ENCODE measurements at regions not wholly inside any gene's neighbourhood (a gene's known extent, or its start where the extent isn't known, plus 50 kb on each side); places are given as distances from the start of the nearest gene placed in this dataset.
"Not testable (repeated sequence)": the region's sequence is repeated elsewhere in the genome, so short reads cannot be mapped to it uniquely, and the experiment has no call there.

GRCh38 chr9:97773723-97774122 lies 76.6 kb upstream of the XPA start:
- DNase-seq, result no peak

DNA sequence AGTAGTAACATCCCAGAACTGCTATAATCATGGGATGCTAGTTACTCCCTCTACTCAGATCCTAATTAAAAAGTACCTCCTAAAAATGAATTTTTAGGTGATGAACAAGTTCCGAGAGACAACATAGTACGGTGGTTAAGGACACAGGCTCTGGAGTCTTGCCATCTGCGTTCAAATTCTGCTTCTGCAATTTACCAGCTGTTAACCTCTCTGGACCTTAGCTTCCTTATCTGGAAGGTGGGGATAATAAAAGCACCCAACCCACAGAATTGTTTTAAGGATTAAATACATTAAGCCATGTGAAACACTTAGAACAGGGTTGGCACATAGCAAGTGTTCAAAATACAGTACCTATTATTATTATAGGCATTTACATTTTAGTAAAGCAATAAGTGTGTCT lies 77.5 kb upstream of the XPA start:
- no peak for DNase-seq

- not testable (repeated sequence) for DNase-seq
These were observed 74.3 kb upstream of the FOXE1 start for GRCh38 chr9:97778740-97779139.

DNA sequence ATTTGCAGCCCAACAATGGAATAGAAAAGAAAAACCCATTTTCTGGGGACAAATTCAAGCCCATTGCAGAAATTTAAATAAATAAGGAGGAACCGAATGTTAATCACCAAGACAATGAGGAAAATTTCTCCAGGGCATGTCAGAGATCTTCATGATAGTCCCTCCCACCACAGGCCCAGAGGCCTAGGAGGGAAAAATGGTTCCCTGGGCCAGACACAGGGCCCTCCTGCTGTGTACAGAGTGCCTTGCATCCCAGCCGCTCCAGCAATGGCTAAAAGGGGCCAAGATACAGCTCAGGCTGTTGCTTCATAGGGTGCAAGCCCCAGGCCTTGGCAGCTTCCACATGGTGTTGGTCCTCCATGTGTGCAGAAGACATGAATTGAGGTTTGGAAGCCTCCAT lies 73.4 kb upstream of the FOXE1 start:
- no peak for DNase-seq

GRCh38 chr9:97781902-97782301 lies 71.1 kb upstream of the FOXE1 start:
- DNase-seq, result no peak

DNA sequence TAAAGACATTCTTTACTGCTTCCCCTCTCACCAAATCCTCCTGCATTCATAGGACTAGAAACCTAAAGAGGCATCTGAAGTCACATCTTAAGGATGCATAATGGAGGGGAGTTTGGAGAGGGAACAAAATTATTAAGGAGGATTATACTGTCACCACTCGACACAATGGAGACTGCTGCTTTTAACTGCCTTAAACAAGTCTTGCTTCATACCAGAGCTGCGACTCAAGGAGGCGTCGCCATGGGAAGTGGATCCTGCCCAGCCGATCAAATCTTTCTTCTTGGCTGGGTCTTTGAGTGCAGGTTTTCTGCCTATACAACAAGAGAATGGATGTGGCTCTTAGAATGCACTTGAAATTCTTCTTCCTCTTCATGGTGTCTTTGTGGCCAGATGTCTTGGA lies 66.7 kb upstream of the FOXE1 start:
- DNase-seq, result no peak

- no peak for DNase-seq
These were observed 65.5 kb upstream of the FOXE1 start for GRCh38 chr9:97787551-97787950.

- DNase-seq, result no peak
These were observed 64.0 kb upstream of the FOXE1 start for GRCh38 chr9:97788763-97789663.

DNA sequence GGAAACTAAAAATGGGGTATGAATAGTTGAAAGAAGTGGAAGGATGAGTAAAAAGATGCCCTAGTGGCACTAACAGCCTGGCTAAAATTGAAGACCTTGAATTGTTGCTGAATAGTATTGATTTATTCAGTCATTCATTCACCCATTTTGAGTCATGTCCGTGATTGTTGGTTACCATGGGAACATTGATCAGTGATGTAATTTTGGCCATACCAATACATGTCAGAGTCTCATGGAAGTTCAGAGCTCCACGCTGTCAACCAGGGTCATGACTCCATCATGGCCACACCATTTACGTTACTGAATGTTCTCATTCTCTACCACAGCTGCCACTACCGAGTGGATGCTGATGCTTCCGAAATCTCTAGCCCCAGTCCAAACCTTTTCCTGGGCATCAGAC lies 62.5 kb upstream of the FOXE1 start:
- DNase-seq, result no peak

GRCh38 chr9:97791542-97791941 lies 61.5 kb upstream of the FOXE1 start:
- no peak for DNase-seq

- no peak for DNase-seq
These were observed 60.0 kb upstream of the FOXE1 start for GRCh38 chr9:97793067-97793466.

DNA sequence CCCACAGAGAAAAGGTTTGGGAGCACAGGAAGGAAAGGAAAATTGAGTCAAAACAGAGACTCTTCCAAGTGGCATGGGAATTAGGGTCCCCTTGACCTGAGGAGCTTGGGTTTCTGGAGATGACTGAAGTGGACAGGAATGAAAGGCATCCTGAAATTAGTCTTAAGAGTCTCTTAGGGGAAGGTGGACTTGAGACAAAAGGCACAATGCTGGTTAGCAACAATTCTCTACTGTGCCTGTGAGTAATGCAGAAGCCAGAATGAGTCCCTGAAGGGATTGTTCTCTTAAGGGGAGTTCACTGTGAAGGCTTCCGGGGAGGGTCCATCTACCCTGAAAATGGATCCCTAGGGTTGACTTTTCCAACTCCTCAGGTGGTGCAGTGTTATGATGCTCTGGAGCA lies 58.4 kb upstream of the FOXE1 start:
- no peak for DNase-seq

- DNase-seq, result not testable (repeated sequence)
These were observed 56.9 kb upstream of the FOXE1 start for GRCh38 chr9:97796176-97796575.

- no peak for DNase-seq
These were observed 51.8 kb upstream of the FOXE1 start for GRCh38 chr9:97801180-97801579.

DNA sequence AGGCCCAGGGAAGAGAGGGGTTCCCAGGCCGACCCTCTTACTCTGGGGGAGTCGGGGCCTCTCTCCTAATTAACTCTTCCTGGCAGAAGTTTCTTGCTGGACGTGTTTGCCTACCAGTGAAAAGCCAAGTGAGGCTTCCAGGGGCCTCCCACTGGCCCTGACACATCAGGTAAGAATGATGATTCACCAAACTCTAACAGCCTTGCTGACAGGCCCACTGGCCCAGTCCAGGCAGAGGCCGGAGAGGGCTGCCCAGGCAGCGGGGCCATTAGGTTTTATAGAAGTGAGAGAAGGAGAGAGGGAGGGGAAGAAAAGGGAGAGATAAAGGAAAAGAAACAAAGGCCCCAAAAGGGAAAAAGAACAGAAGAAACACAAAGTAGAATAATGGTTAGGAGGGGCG lies 50.8 kb upstream of the FOXE1 start:
- DNase-seq, result no peak

GRCh38 chr9:97803167-97804058 lies 49.6 kb upstream of the FOXE1 start:
- DNase-seq, result peak; percentile 67

Measured in effector CD4-positive, alpha-beta T cell (primary cell).